ENCODE measurements at regions not wholly inside any gene's neighbourhood (a gene's known extent, or its start where the extent isn't known, plus 50 kb on each side); places are given as distances from the start of the nearest gene placed in this dataset.

- Mint-ChIP-seq H3K36me3 (peaks cover 0 to 5% (median 0%) of the 10 kb centered on the region in 5 donors), H3K4me3 (peak overlapping the region in 2 of 10 donors; percentile 7 to 16), H3K9me3 (peaks cover 0 to 2% (median 0%) of the 10 kb centered on the region in 11 donors), H3K27me3 (peaks cover 0 to 23% (median 0%) of the 10 kb centered on the region in 5 donors), H3K27ac (peak overlapping the region in 2 of 9 donors; percentile 7 to 68), H3K4me1 (peaks cover 10 to 41% (median 23%) of the 10 kb centered on the region in 7 donors)
- Histone ChIP-seq H3K4me3 (ENCODE audit: low read length) (no peak overlapping the region), H3K27me3 (ENCODE audit: control insufficient read depth in 2 of 2, insufficient read depth in 2 of 2, low read length in 2 of 2) (no peaks in the 10 kb centered on the region), H3K27ac (ENCODE audit: low read depth, low read length) (no peak overlapping the region), H3K36me3 (ENCODE audit: control insufficient read depth in 2 of 3, insufficient read depth in 3 of 3, low read length in 3 of 3) (no peaks in the 10 kb centered on the region), H3K9me3 (ENCODE audit: control insufficient read depth in 2 of 3, low read length in 3 of 3) (no peaks in the 10 kb centered on the region), H3K4me1 (ENCODE audit: control insufficient read depth in 2 of 2, insufficient read depth in 2 of 2, low read length in 2 of 2) (peaks cover 0 to 8% of the 10 kb centered on the region in 2 donors)
- CTCF ChIA-PET: interaction anchor here (0.5 to 0.6 kb wide), 2 partner anchors 57 to 215 kb away, joined by 3 read pairs; no protein-coding TSS in a partner anchor
- ATAC-seq: no peak
- DNase-seq: peak in 1 of 9 donors; percentile 11
- intact Hi-C loops (cut with micrococcal nuclease): no loop called here
- POLR2A ChIA-PET: interaction anchor here (0.6 to 1.7 kb wide), 6 partner anchors 10 to 116 kb away, joined by 3 to 6 read pairs (median 4); no protein-coding TSS in a partner anchor
These were observed 75.4 kb downstream of the CDC7 start for GRCh38 chr1:91575909-91576519.

DNA sequence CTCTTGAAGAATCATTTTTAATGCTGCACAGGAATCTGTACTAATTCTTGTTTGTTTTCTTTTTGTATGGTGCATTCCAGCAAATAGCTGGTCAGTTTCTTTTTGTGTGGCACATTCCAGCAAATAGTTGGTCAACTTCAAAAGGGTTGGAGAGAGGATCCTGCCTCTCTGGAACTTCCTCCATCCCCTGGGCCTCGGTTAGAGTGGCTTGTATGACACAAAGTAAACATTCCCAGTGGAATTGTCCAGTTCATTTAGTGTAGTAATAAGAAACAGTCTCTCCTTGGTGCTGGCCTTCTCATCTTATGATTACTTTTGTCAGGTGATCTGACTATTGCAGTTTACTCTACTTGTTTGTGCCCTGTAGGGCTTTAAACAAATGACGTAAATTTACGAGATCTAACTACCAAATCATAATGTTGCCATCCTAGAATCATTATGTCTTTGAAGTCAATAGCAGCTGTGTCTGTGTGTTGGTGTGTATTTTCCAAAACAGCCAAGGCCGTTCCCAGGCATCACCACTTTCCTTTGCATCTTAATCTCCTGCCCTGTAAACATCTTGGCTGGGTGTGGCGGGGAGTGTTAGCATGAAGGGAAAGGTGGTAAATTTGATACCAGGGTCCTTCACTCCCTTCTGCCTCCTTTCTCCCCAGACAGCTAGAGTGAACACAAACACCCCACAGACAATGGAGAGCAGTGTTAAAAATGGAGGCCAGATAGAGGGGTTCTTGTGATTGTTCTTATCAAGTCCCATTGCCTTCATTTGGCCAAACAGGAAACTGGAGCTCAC, 77.9 kb downstream of the CDC7 start:
- Histone ChIP-seq H3K4me1 (ENCODE audit: control insufficient read depth in 2 of 2, insufficient read depth in 2 of 2, low read length in 2 of 2) (peaks cover 0 to 8% of the 10 kb centered on the region in 2 donors), H3K36me3 (ENCODE audit: control insufficient read depth in 2 of 3, insufficient read depth in 3 of 3, low read length in 3 of 3) (no peaks in the 10 kb centered on the region), H3K4me3 (ENCODE audit: low read length) (no peak overlapping the region), H3K27me3 (ENCODE audit: control insufficient read depth in 2 of 2, insufficient read depth in 2 of 2, low read length in 2 of 2) (no peaks in the 10 kb centered on the region), H3K9me3 (ENCODE audit: control insufficient read depth in 2 of 3, low read length in 3 of 3) (no peaks in the 10 kb centered on the region), H3K27ac (ENCODE audit: low read depth, low read length) (no peak overlapping the region)
- H3K36me3 Mint-ChIP-seq: peaks cover 0 to 7% (median 0%) of the 10 kb centered on the region in 5 donors
- DNase-seq: no peak
- H3K9me3 Mint-ChIP-seq: peaks cover 0 to 4% (median 0%) of the 10 kb centered on the region in 11 donors
- ChIA-PET POLR2A (interaction anchor here (0.6 kb wide), 1 partner anchor 1539 kb away, joined by 4 read pairs; no protein-coding TSS in a partner anchor), CTCF (interaction anchor here (0.6 kb wide), 2 partner anchors 39 to 67 kb away, joined by 3 read pairs; no protein-coding TSS in a partner anchor)
- ATAC-seq: no peak
- H3K27me3 Mint-ChIP-seq: peaks cover 0 to 26% (median 0%) of the 10 kb centered on the region in 5 donors
- peaks cover 10 to 34% (median 18%) of the 10 kb centered on the region in 7 donors for H3K4me1 Mint-ChIP-seq
- H3K27ac Mint-ChIP-seq: no peak overlapping the region
- intact Hi-C loops (cut with micrococcal nuclease): no loop called here
- no peak overlapping the region for H3K4me3 Mint-ChIP-seq

DNA sequence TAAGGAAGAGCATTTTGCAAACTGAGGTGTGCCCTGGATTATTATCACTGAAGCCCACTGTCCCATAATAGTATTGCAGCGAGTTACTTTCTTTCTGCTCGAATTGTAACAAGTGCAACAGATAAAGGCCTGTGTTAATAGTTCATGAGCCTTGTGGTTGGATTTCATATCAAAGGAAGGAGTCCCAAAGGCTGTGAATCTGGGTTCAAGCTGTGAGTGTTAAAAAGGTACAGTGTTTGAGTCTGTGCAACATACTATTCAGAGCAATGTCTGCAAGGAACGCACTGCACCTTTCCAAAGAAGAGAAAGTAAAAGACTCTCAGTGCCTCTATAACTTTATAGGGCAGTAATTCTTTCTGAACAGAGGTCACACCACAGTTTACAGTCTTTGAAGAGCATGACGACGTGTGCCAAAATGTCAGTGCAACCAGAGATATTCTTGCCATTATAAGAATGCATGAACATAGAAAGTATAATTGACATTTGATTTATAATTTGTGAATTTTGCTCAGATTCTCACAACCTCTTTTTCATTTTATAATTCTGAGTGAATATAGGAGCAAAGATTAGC, 79.1 kb downstream of the CDC7 start:
- Mint-ChIP-seq H3K4me1 (peaks cover 10 to 41% (median 18%) of the 10 kb centered on the region in 7 donors), H3K4me3 (no peak overlapping the region), H3K36me3 (peaks cover 0 to 7% (median 0%) of the 10 kb centered on the region in 5 donors), H3K9me3 (peaks cover 0 to 4% (median 0%) of the 10 kb centered on the region in 11 donors), H3K27me3 (peaks cover 0 to 22% (median 0%) of the 10 kb centered on the region in 5 donors), H3K27ac (no peak overlapping the region)
- Histone ChIP-seq H3K27ac (ENCODE audit: low read depth, low read length) (no peak overlapping the region), H3K27me3 (ENCODE audit: control insufficient read depth in 2 of 2, insufficient read depth in 2 of 2, low read length in 2 of 2) (no peaks in the 10 kb centered on the region), H3K4me3 (ENCODE audit: low read length) (no peak overlapping the region), H3K9me3 (ENCODE audit: control insufficient read depth in 2 of 3, low read length in 3 of 3) (no peaks in the 10 kb centered on the region), H3K4me1 (ENCODE audit: control insufficient read depth in 2 of 2, insufficient read depth in 2 of 2, low read length in 2 of 2) (peaks cover 0 to 8% of the 10 kb centered on the region in 2 donors), H3K36me3 (ENCODE audit: control insufficient read depth in 2 of 3, insufficient read depth in 3 of 3, low read length in 3 of 3) (no peaks in the 10 kb centered on the region)
- ATAC-seq (no peak), DNase-seq (no peak)
- intact Hi-C loops (cut with micrococcal nuclease): no loop called here
- ChIA-PET CTCF (no interaction called here), POLR2A (no interaction called here)

DNA sequence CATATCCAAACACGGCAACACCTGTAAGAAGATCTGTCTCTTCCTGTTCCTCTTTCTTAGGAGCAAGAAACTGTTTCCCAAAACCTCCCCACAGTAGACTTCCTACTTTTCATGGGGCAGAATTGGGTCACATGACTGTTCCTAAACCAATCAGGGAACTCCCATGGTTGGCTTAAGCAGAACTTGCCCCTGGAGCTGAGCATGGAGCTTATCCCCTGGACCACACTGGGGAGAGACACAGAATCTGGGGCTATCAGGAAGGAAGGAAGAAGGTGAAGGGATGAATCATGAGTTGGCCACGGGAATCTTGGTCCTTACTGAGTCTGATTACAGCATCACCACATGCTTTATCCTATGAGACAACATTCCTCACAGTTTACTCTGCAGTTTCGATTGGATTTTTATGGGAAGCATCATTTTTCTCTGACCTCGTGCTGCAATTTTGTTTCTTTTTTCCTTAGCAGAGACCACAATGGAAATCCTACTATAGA, 81.8 kb downstream of the CDC7 start:
- Mint-ChIP-seq H3K27ac (peak overlapping the region in 1 of 9 donors; percentile 34), H3K4me1 (peaks cover 0 to 34% (median 11%) of the 10 kb centered on the region in 7 donors), H3K9me3 (peaks cover 0 to 4% (median 0%) of the 10 kb centered on the region in 11 donors), H3K27me3 (peaks cover 0 to 14% (median 0%) of the 10 kb centered on the region in 5 donors), H3K4me3 (no peak overlapping the region), H3K36me3 (peaks cover 0 to 7% (median 0%) of the 10 kb centered on the region in 5 donors)
- CTCF ChIA-PET: interaction anchor here (0.8 kb wide), 1 partner anchor 728 kb away, joined by 3 read pairs; no protein-coding TSS in a partner anchor
- no peaks in the 10 kb centered on the region for H3K36me3 ChIP-seq (ENCODE audit: control insufficient read depth in 2 of 3, insufficient read depth in 3 of 3, low read length in 3 of 3)
- POLR2A ChIA-PET: interaction anchor here (0.6 kb wide), 1 partner anchor 970 kb away, joined by 3 read pairs; no protein-coding TSS in a partner anchor
- H3K27ac ChIP-seq (ENCODE audit: low read depth, low read length): no peak overlapping the region
- no peak for ATAC-seq
- H3K4me3 ChIP-seq (ENCODE audit: low read length): no peak overlapping the region
- intact Hi-C loops (cut with micrococcal nuclease): no loop called here
- no peaks in the 10 kb centered on the region for H3K4me1 ChIP-seq (ENCODE audit: control insufficient read depth in 2 of 2, insufficient read depth in 2 of 2, low read length in 2 of 2)
- no peaks in the 10 kb centered on the region for H3K27me3 ChIP-seq (ENCODE audit: control insufficient read depth in 2 of 2, insufficient read depth in 2 of 2, low read length in 2 of 2)
- no peak for DNase-seq
- H3K9me3 ChIP-seq (ENCODE audit: control insufficient read depth in 2 of 3, low read length in 3 of 3): no peaks in the 10 kb centered on the region

- Mint-ChIP-seq H3K9me3 (peaks cover 0 to 4% (median 0%) of the 10 kb centered on the region in 11 donors), H3K27ac (no peak overlapping the region), H3K27me3 (peaks cover 0 to 14% (median 0%) of the 10 kb centered on the region in 5 donors), H3K36me3 (peaks cover 0 to 11% (median 0%) of the 10 kb centered on the region in 5 donors), H3K4me1 (peaks cover 0 to 34% (median 11%) of the 10 kb centered on the region in 7 donors), H3K4me3 (no peak overlapping the region)
- POLR2A ChIA-PET: no interaction called here
- no peaks in the 10 kb centered on the region for H3K4me1 ChIP-seq (ENCODE audit: control insufficient read depth in 2 of 2, insufficient read depth in 2 of 2, low read length in 2 of 2)
- H3K36me3 ChIP-seq (ENCODE audit: control insufficient read depth in 2 of 3, insufficient read depth in 3 of 3, low read length in 3 of 3): no peaks in the 10 kb centered on the region
- CTCF ChIA-PET: no interaction called here
- DNase-seq: no peak
- no peak overlapping the region for H3K27ac ChIP-seq (ENCODE audit: low read depth, low read length)
- ATAC-seq: no peak
- no peak overlapping the region for H3K4me3 ChIP-seq (ENCODE audit: low read length)
- H3K9me3 ChIP-seq (ENCODE audit: control insufficient read depth in 2 of 3, low read length in 3 of 3): no peaks in the 10 kb centered on the region
- intact Hi-C loops (cut with micrococcal nuclease): no loop called here
- no peaks in the 10 kb centered on the region for H3K27me3 ChIP-seq (ENCODE audit: control insufficient read depth in 2 of 2, insufficient read depth in 2 of 2, low read length in 2 of 2)
These were observed 82.7 kb downstream of the CDC7 start for GRCh38 chr1:91583326-91583755.

DNA sequence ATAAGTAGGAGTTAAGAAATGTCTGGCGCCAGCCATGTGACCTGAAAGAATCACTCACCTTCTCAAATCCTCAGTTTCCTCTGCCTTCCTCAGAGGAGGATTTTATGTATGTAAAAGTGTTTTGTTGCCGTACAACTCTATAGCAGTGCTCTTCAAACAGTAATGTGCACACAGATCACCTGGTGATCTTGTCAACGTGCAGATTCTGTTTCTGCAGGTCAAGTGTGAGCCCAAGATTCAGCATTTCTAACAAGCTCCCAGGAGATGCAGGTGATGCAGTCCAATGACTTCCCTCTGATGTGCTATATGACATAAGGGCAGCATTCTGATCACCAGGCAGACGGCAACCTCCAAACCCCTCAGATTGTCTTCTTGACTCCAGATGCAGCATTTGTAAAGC, 83.7 kb downstream of the CDC7 start:
- peaks cover 0 to 11% (median 0%) of the 10 kb centered on the region in 5 donors for H3K36me3 Mint-ChIP-seq
- H3K4me1 Mint-ChIP-seq: peaks cover 0 to 34% (median 11%) of the 10 kb centered on the region in 7 donors
- DNase-seq (no peak), ATAC-seq (no peak)
- no peak overlapping the region for H3K4me3 Mint-ChIP-seq
- Histone ChIP-seq H3K9me3 (ENCODE audit: control insufficient read depth in 2 of 3, low read length in 3 of 3) (no peaks in the 10 kb centered on the region), H3K36me3 (ENCODE audit: control insufficient read depth in 2 of 3, insufficient read depth in 3 of 3, low read length in 3 of 3) (no peaks in the 10 kb centered on the region), H3K27me3 (ENCODE audit: control insufficient read depth in 2 of 2, insufficient read depth in 2 of 2, low read length in 2 of 2) (no peaks in the 10 kb centered on the region), H3K4me1 (ENCODE audit: control insufficient read depth in 2 of 2, insufficient read depth in 2 of 2, low read length in 2 of 2) (no peaks in the 10 kb centered on the region), H3K4me3 (ENCODE audit: low read length) (no peak overlapping the region), H3K27ac (ENCODE audit: low read depth, low read length) (no peak overlapping the region)
- peaks cover 0 to 4% (median 0%) of the 10 kb centered on the region in 11 donors for H3K9me3 Mint-ChIP-seq
- ChIA-PET CTCF (no interaction called here), POLR2A (no interaction called here)
- H3K27ac Mint-ChIP-seq: no peak overlapping the region
- H3K27me3 Mint-ChIP-seq: peaks cover 0 to 15% (median 0%) of the 10 kb centered on the region in 5 donors
- intact Hi-C loops (cut with micrococcal nuclease): no loop called here

All from naive thymus-derived CD4-positive, alpha-beta T cell (primary cell).